Lung (tissue), 11 donors: ENCODE measurements at regions not wholly inside any gene's neighbourhood (a gene's known extent, or its start where the extent isn't known, plus 50 kb on each side); places are given as distances from the start of the nearest gene placed in this dataset.

Experiments
- ATAC-seq: fragments of 200-7000 bp; cut with Tn5 transposase; one replicate; pipeline ENCODE4 v1.9.1; 2020; ENCODE audit warnings: moderate number of reproducible peaks; ENCODE audit not compliant: insufficient read depth, low FRiP score
- DNase-seq, 3 donors: peaks; one replicate each; pipeline ENCODE4 v3.0.0-alpha.2; 2013 to 2017
- H3K27ac ChIP-seq, 2 donors: one replicate each; pipeline ENCODE4 v1.5.1; 2013; ENCODE audit warnings: mild to moderate bottlenecking in 2 of 2, moderate library complexity in 2 of 2, control low read depth in 1 of 2, inconsistent platforms in 1 of 2, low read depth in 1 of 2, low read length in 1 of 2
- H3K27me3 ChIP-seq, 3 donors: one replicate each; pipeline ENCODE4 v1.5.1; 2013; ENCODE audit warnings: low read length in 2 of 3; ENCODE audit not compliant: control insufficient read depth in 3 of 3, insufficient read depth in 3 of 3
- H3K36me3 ChIP-seq, 4 donors: one replicate each; pipeline ENCODE4 v1.5.1; 2013; ENCODE audit warnings: low read length in 4 of 4, mild to moderate bottlenecking in 1 of 4, moderate library complexity in 1 of 4; ENCODE audit not compliant: control insufficient read depth in 4 of 4, insufficient read depth in 4 of 4
- H3K4me1 ChIP-seq, 5 donors: one replicate each; pipeline ENCODE4 v1.5.1; 2013; ENCODE audit warnings: low read length in 5 of 5, mild to moderate bottlenecking in 2 of 5, moderate library complexity in 1 of 5; ENCODE audit not compliant: control insufficient read depth in 5 of 5, insufficient read depth in 5 of 5
- H3K4me3 ChIP-seq: one replicate; pipeline ENCODE4 v1.5.1; 2013; ENCODE audit warnings: mild to moderate bottlenecking, control low read depth, moderate library complexity
- H3K9ac ChIP-seq, 2 donors: one replicate each; pipeline ENCODE4 v1.5.1; 2013; ENCODE audit warnings: low read length in 2 of 2, control low read depth in 1 of 2; ENCODE audit not compliant: insufficient read depth in 1 of 2
- H3K9me3 ChIP-seq, 4 donors: one replicate each; pipeline ENCODE4 v1.5.1; 2013; ENCODE audit warnings: low read length in 3 of 4, mild to moderate bottlenecking in 1 of 4, moderate library complexity in 1 of 4; ENCODE audit not compliant: control insufficient read depth in 4 of 4, insufficient read depth in 3 of 4
- CTCF ChIP-seq: IDR thresholded peaks from 2 replicates; pipeline ENCODE4 v1.5.1; 2012; ENCODE audit warnings: mild to moderate bottlenecking; ENCODE audit errors: control extremely low read depth, extremely low read depth
- WGBS, 2 donors: extraction: QIAGEN DNeasy Blood & Tissue Kit; methylation state at CpG; one replicate each; pipeline ENCODE4 v1.1.7; 2013; 5-methylcytosine and 5-hydroxymethylcytosine counted together
- donor health status: control.
- donor health status: control.
- donor health status: Bipolar disorder and iron deficiency.
- donor health status: healthy.
- donor health status: DM: yes; HTN: yes; CAD: no.

GRCh38 chr1:101300916-101301315 lies 64.1 kb downstream of the S1PR1 start:
- H3K9ac ChIP-seq = no peak overlapping the region
- no peaks in the 10 kb centered on the region for H3K9me3 ChIP-seq
- H3K4me3 ChIP-seq = no peak overlapping the region
- H3K36me3 ChIP-seq = no peaks in the 10 kb centered on the region
- no peak for TF ChIP-seq CTCF
- DNase-seq (no peak), ATAC-seq (no peak)
- H3K27me3 ChIP-seq = no peaks in the 10 kb centered on the region
- H3K4me1 ChIP-seq = peaks cover 0 to 5% (median 1%) of the 10 kb centered on the region in 5 donors
- no peak overlapping the region for H3K27ac ChIP-seq
- WGBS, 2 donors = 77 to 86% methylated on average over 7 of the region's 7 CpGs

DNA sequence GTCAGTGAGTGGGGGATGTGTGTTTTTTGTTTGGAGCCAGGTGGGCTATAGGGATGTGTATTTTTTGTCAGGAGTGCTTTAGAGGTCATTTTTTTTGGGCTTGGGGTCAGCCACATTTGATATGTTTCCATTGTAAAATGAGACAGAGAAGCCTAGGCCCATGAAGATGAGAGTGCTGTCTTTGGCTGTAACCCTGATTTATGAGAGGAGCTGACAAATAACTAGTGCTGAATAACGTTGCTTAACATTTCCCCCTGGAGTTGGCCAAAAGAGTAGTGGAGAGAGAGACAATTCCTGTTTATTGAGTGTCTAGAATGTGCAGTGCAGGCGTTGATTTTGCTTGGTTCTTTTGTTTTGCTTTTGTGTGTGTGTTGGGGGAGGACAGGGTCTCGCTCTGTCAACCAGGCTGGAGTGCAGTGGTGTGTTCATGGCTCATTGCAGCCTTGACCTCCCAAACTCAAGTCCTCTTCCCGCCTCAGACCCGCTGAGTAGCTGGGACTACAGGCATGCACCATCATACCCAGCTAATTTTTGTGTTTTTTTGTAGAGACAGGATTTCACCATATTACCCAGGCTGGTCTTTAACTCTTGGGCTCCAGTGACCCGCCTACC lies 64.7 kb downstream of the S1PR1 start:
- Histone ChIP-seq H3K36me3 (no peaks in the 10 kb centered on the region), H3K27me3 (no peaks in the 10 kb centered on the region), H3K4me1 (peaks cover 0 to 5% (median 1%) of the 10 kb centered on the region in 5 donors), H3K9ac (no peak overlapping the region), H3K27ac (no peak overlapping the region), H3K9me3 (no peaks in the 10 kb centered on the region), H3K4me3 (no peak overlapping the region)
- no peak for TF ChIP-seq CTCF
- DNase-seq (no peak), ATAC-seq (no peak)
- WGBS, 2 donors = 75% methylated on average over 6 of the region's 6 CpGs

GRCh38 chr1:101302831-101303511 lies 66.2 kb downstream of the S1PR1 start:
- Histone ChIP-seq H3K27me3 (no peaks in the 10 kb centered on the region), H3K4me3 (no peak overlapping the region), H3K9ac (no peak overlapping the region), H3K9me3 (no peaks in the 10 kb centered on the region), H3K4me1 (peaks cover 0 to 5% (median 1%) of the 10 kb centered on the region in 5 donors), H3K27ac (no peak overlapping the region), H3K36me3 (no peaks in the 10 kb centered on the region)
- no peak for TF ChIP-seq CTCF
- ATAC-seq (no peak), DNase-seq (no peak)
- WGBS, 2 donors = 63 to 77% methylated on average over 3 of the region's 3 CpGs
